OCI-LY7 (cell line): ENCODE measurements at regions not wholly inside any gene's neighbourhood (a gene's known extent, or its start where the extent isn't known, plus 50 kb on each side); places are given as distances from the start of the nearest gene placed in this dataset.

Source experiments
- BruUV-seq: library from RNA; stranded (reverse); fragments of 400-500 nt; replicated peaks from 2 replicates; lab custom pipeline; 2021; lab: Mats Ljungman, UMichigan
- CTCF ChIA-PET: fragments of 300-600 bp; sonication (Branson Sonifier 250); formaldehyde crosslinking; loops from one replicate; lab custom pipeline; 2022; ENCODE audit warnings: antibody characterized with exemption; ENCODE audit not compliant: unreplicated experiment; lab: Charles Lee
- POLR2A ChIA-PET: fragments of 300-600 bp; sonication (Branson Sonifier 250); formaldehyde crosslinking; loops from one replicate; lab custom pipeline; 2022; ENCODE audit warnings: antibody characterized with exemption; lab: Charles Lee
- DNase-seq: peaks from one replicate; pipeline ENCODE4 v3.0.0-alpha.2; 2015; ENCODE audit warnings: low spot score
- H2AFZ ChIP-seq: fragments of 200-600 bp; sonication (generic), shearing (Covaris generic); 2 replicates; pipeline ENCODE4 v1.6.1; 2014; ENCODE audit warnings: mild to moderate bottlenecking, antibody characterized with exemption, low read length, moderate library complexity
- H3K27ac ChIP-seq: fragments of 200-600 bp; sonication (generic); 2 replicates; pipeline ENCODE4 v1.5.1; 2014; ENCODE audit warnings: mixed run types, low read depth, mild to moderate bottlenecking, moderate library complexity, low read length, inconsistent platforms; ENCODE audit not compliant: poor library complexity, severe bottlenecking
- H3K36me3 ChIP-seq: fragments of 200-600 bp; sonication (generic); 2 replicates; pipeline ENCODE4 v1.6.1; 2014; ENCODE audit warnings: mild to moderate bottlenecking, antibody characterized with exemption, low read length, moderate library complexity, mixed read lengths; ENCODE audit not compliant: insufficient read depth
- H3K4me1 ChIP-seq: fragments of 200-600 bp; sonication (generic); 2 replicates; pipeline ENCODE4 v1.5.1; 2014; ENCODE audit warnings: mild to moderate bottlenecking, low read length; ENCODE audit not compliant: insufficient read depth, poor library complexity, severe bottlenecking
- H3K4me2 ChIP-seq: fragments of 200-600 bp; sonication (generic); 2 replicates; pipeline ENCODE4 v1.6.1; 2014; ENCODE audit warnings: mild to moderate bottlenecking, low read length
- H3K4me3 ChIP-seq: fragments of 200-600 bp; sonication (generic); 2 replicates; pipeline ENCODE4 v1.5.1; 2014; ENCODE audit warnings: mild to moderate bottlenecking, low read depth, low read length; ENCODE audit not compliant: poor library complexity, severe bottlenecking
- H3K79me2 ChIP-seq: fragments of 200-600 bp; sonication (generic); 2 replicates; pipeline ENCODE4 v1.6.1; 2016; ENCODE audit warnings: low read depth, mild to moderate bottlenecking, low read length, moderate library complexity, mixed read lengths; ENCODE audit not compliant: insufficient read depth
- H3K9me2 ChIP-seq: fragments of 200-600 bp; sonication (generic); 2 replicates; pipeline ENCODE4 v1.6.1; 2016; ENCODE audit warnings: mild to moderate bottlenecking, low read length, mixed read lengths; ENCODE audit not compliant: insufficient read depth
- H3K9me3 ChIP-seq: fragments of 200-600 bp; sonication (generic); 2 replicates; pipeline ENCODE4 v1.6.1; 2014; ENCODE audit warnings: mild to moderate bottlenecking, mixed run types, low read length, mixed read lengths
- H4K20me1 ChIP-seq: fragments of 200-600 bp; sonication (generic); 2 replicates; pipeline ENCODE4 v1.6.1; 2014; ENCODE audit warnings: mild to moderate bottlenecking, antibody characterized with exemption, low read length, moderate library complexity, mixed read lengths; ENCODE audit not compliant: insufficient read depth
- CTCF ChIP-seq: fragments of 200-600 bp; sonication (generic); conservative IDR thresholded peaks from 2 replicates; pipeline ENCODE4 v1.5.1; 2014; ENCODE audit warnings: mild to moderate bottlenecking, antibody characterized with exemption, low read length, moderate library complexity, mixed read lengths
- EZH2phosphoT487 ChIP-seq: fragments of 200-600 bp; sonication (generic); IDR thresholded peaks from 2 replicates; pipeline ENCODE4 v1.6.1; 2018; ENCODE audit warnings: low read depth, borderline replicate concordance, mild to moderate bottlenecking, mixed run types, antibody characterized with exemption, low read length, moderate library complexity, mixed read lengths
- intact Hi-C: fragments of 100-400 bp; cut with micrococcal nuclease; formaldehyde crosslinking; loops from one replicate; pipeline ENCODE4 v1.10.0; 2022; ENCODE audit not compliant: unreplicated experiment

GRCh38 chr3:3726549-3726948 is 72.7 kb upstream of the LRRN1 start:
- no TSS peak for BruUV-seq
- Histone ChIP-seq H3K4me3 (no peak overlapping the region), H4K20me1 (no peaks in the 10 kb centered on the region), H3K9me2 (no peaks in the 10 kb centered on the region), H3K9me3 (no peaks in the 10 kb centered on the region), H3K36me3 (no peaks in the 10 kb centered on the region), H2AFZ (no peak overlapping the region), H3K4me1 (no peaks in the 10 kb centered on the region), H3K79me2 (no peaks in the 10 kb centered on the region), H3K4me2 (no peak overlapping the region), H3K27ac (no peak overlapping the region)
- POLR2A ChIA-PET: interaction anchor here (0.8 to 2.3 kb wide), 2 partner anchors 10 to 17 kb away, joined by 3 to 7 read pairs; no protein-coding TSS in a partner anchor
- TF ChIP-seq EZH2phosphoT487 (no peak), CTCF (no peak)
- CTCF ChIA-PET: interaction anchor here (0.5 kb wide), 1 partner anchor 268 kb away, joined by 3 read pairs; no protein-coding TSS in a partner anchor
- no peak for DNase-seq
- intact Hi-C loops: no loop called here

GRCh38 chr3:3714572-3714971 is 84.7 kb upstream of the LRRN1 start:
- intact Hi-C loops: no loop called here
- no peaks in the 10 kb centered on the region for H3K9me3 ChIP-seq
- no peak for TF ChIP-seq CTCF
- no peak for TF ChIP-seq EZH2phosphoT487
- H3K36me3 ChIP-seq: no peaks in the 10 kb centered on the region
- no peak overlapping the region for H3K4me2 ChIP-seq
- no peak overlapping the region for H3K4me3 ChIP-seq
- no peak overlapping the region for H2AFZ ChIP-seq
- ChIA-PET POLR2A (interaction anchor here (0.6 to 1.2 kb wide), 3 partner anchors 23 to 654 kb away, joined by 3 to 4 read pairs (median 3); no protein-coding TSS in a partner anchor), CTCF (no interaction called here)
- no TSS peak for BruUV-seq
- no peaks in the 10 kb centered on the region for H3K79me2 ChIP-seq
- H3K4me1 ChIP-seq: no peaks in the 10 kb centered on the region
- H3K27ac ChIP-seq: no peak overlapping the region
- DNase-seq: peak; percentile 1
- H3K9me2 ChIP-seq: no peaks in the 10 kb centered on the region
- H4K20me1 ChIP-seq: no peaks in the 10 kb centered on the region

GRCh38 chr3:3712971-3713370 is 86.3 kb upstream of the LRRN1 start:
- DNase-seq: no peak
- CTCF ChIA-PET: no interaction called here
- no peak overlapping the region for H2AFZ ChIP-seq
- H3K27ac ChIP-seq: no peak overlapping the region
- H3K4me1 ChIP-seq: no peaks in the 10 kb centered on the region
- no peak overlapping the region for H3K4me2 ChIP-seq
- no peaks in the 10 kb centered on the region for H4K20me1 ChIP-seq
- H3K36me3 ChIP-seq: no peaks in the 10 kb centered on the region
- POLR2A ChIA-PET: no interaction called here
- H3K9me2 ChIP-seq: no peaks in the 10 kb centered on the region
- H3K4me3 ChIP-seq: no peak overlapping the region
- no peak for TF ChIP-seq EZH2phosphoT487
- TF ChIP-seq CTCF: no peak
- H3K9me3 ChIP-seq: no peaks in the 10 kb centered on the region
- intact Hi-C loops: no loop called here
- no peaks in the 10 kb centered on the region for H3K79me2 ChIP-seq
- no TSS peak for BruUV-seq
